ENCODE measurements at regions not wholly inside any gene's neighbourhood (a gene's known extent, or its start where the extent isn't known, plus 50 kb on each side); places are given as distances from the start of the nearest gene placed in this dataset.
"Not testable (repeated sequence)": the region's sequence is repeated elsewhere in the genome, so short reads cannot be mapped to it uniquely, and the experiment has no call there.

- in situ Hi-C loops (cut with HindIII; ENCODE audit: low pct_unique_long_range_greater_than_20kb, low sequenced_read_pairs) = no loop called here
- DNase-seq (ENCODE audit: low read depth, low spot score) = no peak
These were observed 139.2 kb downstream of the ARL4C start for GRCh38 chr2:234357666-234358065.

- DNase-seq (ENCODE audit: low read depth, low spot score) = no peak
- in situ Hi-C loops (cut with HindIII; ENCODE audit: low pct_unique_long_range_greater_than_20kb, low sequenced_read_pairs) = no loop called here
These were observed 141.0 kb downstream of the ARL4C start for GRCh38 chr2:234355808-234356365.

- in situ Hi-C loops (cut with HindIII; ENCODE audit: low pct_unique_long_range_greater_than_20kb, low sequenced_read_pairs) = no loop called here
- no peak for DNase-seq (ENCODE audit: low read depth, low spot score)
These were observed 141.7 kb downstream of the ARL4C start for GRCh38 chr2:234355021-234355720.

GRCh38 chr2:234352270-234352669 is 144.6 kb downstream of the ARL4C start:
- in situ Hi-C loops (cut with HindIII; ENCODE audit: low pct_unique_long_range_greater_than_20kb, low sequenced_read_pairs) = no loop called here

GRCh38 chr2:234351866-234352265 is 145.0 kb downstream of the ARL4C start:
- DNase-seq (ENCODE audit: low read depth, low spot score); in situ Hi-C loops (cut with HindIII; ENCODE audit: low pct_unique_long_range_greater_than_20kb, low sequenced_read_pairs): not testable (repeated sequence)

More at GRCh38 chr2:234352270-234352669, 144.6 kb downstream of the ARL4C start:
- no peak for DNase-seq (ENCODE audit: low read depth, low spot score)

GRCh38 chr2:234348081-234348480 is 148.8 kb downstream of the ARL4C start:
- in situ Hi-C loops (cut with HindIII; ENCODE audit: low pct_unique_long_range_greater_than_20kb, low sequenced_read_pairs) = no loop called here
- DNase-seq (ENCODE audit: low read depth, low spot score) = no peak

GRCh38 chr2:234345921-234346320 is 151.0 kb downstream of the ARL4C start:
- DNase-seq (ENCODE audit: low read depth, low spot score) = no peak
- in situ Hi-C loops (cut with HindIII; ENCODE audit: low pct_unique_long_range_greater_than_20kb, low sequenced_read_pairs) = no loop called here

GRCh38 chr2:234344012-234344411 is 152.9 kb downstream of the ARL4C start:
- DNase-seq (ENCODE audit: low read depth, low spot score) = no peak
- in situ Hi-C loops (cut with HindIII; ENCODE audit: low pct_unique_long_range_greater_than_20kb, low sequenced_read_pairs) = no loop called here

- in situ Hi-C loops (cut with HindIII; ENCODE audit: low pct_unique_long_range_greater_than_20kb, low sequenced_read_pairs) = no loop called here
- DNase-seq (ENCODE audit: low read depth, low spot score) = no peak
These were observed 153.5 kb downstream of the ARL4C start for GRCh38 chr2:234343372-234343771.

- in situ Hi-C loops (cut with HindIII; ENCODE audit: low pct_unique_long_range_greater_than_20kb, low sequenced_read_pairs) = no loop called here
- DNase-seq (ENCODE audit: low read depth, low spot score) = no peak
These were observed 155.4 kb downstream of the ARL4C start for GRCh38 chr2:234341306-234341985.

- in situ Hi-C loops (cut with HindIII; ENCODE audit: low pct_unique_long_range_greater_than_20kb, low sequenced_read_pairs) = no loop called here
These were observed 157.4 kb downstream of the ARL4C start for GRCh38 chr2:234339501-234339900.

GRCh38 chr2:234339011-234339410 is 157.9 kb downstream of the ARL4C start:
- in situ Hi-C loops (cut with HindIII; ENCODE audit: low pct_unique_long_range_greater_than_20kb, low sequenced_read_pairs) = no loop called here
- no peak for DNase-seq (ENCODE audit: low read depth, low spot score)

More at GRCh38 chr2:234339501-234339900, 157.4 kb downstream of the ARL4C start:
- DNase-seq (ENCODE audit: low read depth, low spot score) = no peak

GRCh38 chr2:234335661-234336228 is 161.1 kb downstream of the ARL4C start:
- peak; percentile 97 for DNase-seq (ENCODE audit: low read depth, low spot score)
- in situ Hi-C loops (cut with HindIII; ENCODE audit: low pct_unique_long_range_greater_than_20kb, low sequenced_read_pairs) = no loop called here

- no peak for DNase-seq (ENCODE audit: low read depth, low spot score)
- in situ Hi-C loops (cut with HindIII; ENCODE audit: low pct_unique_long_range_greater_than_20kb, low sequenced_read_pairs) = no loop called here
These were observed 162.1 kb downstream of the ARL4C start for GRCh38 chr2:234334756-234335155.

GRCh38 chr2:234334151-234334550 is 162.7 kb downstream of the ARL4C start:
- in situ Hi-C loops (cut with HindIII; ENCODE audit: low pct_unique_long_range_greater_than_20kb, low sequenced_read_pairs) = no loop called here
- DNase-seq (ENCODE audit: low read depth, low spot score) = no peak

GRCh38 chr2:234333168-234334130 is 163.4 kb downstream of the ARL4C start:
- DNase-seq (ENCODE audit: low read depth, low spot score) = no peak
- in situ Hi-C loops (cut with HindIII; ENCODE audit: low pct_unique_long_range_greater_than_20kb, low sequenced_read_pairs) = no loop called here

- in situ Hi-C loops (cut with HindIII; ENCODE audit: low pct_unique_long_range_greater_than_20kb, low sequenced_read_pairs) = no loop called here
- DNase-seq (ENCODE audit: low read depth, low spot score) = no peak
These were observed 164.9 kb downstream of the ARL4C start for GRCh38 chr2:234331966-234332365.
